Aorta (tissue), 5 donors: ENCODE measurements at regions not wholly inside any gene's neighbourhood (a gene's known extent, or its start where the extent isn't known, plus 50 kb on each side); places are given as distances from the start of the nearest gene placed in this dataset.

Source experiments
- ATAC-seq: fragments of 200-7000 bp; cut with Tn5 transposase; one replicate; pipeline ENCODE4 v1.9.1; 2022; ENCODE audit warnings: moderate library complexity; ENCODE audit not compliant: low FRiP score
- DNase-seq, 2 donors: peaks; one replicate each; pipeline ENCODE4 v3.0.0-alpha.2; 2020
- H3K27ac ChIP-seq, 2 donors: one replicate each; pipeline ENCODE4 v1.5.1; 2013; ENCODE audit warnings: low read length in 2 of 2, mild to moderate bottlenecking in 2 of 2, moderate library complexity in 2 of 2, control low read depth in 1 of 2, inconsistent platforms in 1 of 2, low read depth in 1 of 2
- H3K27me3 ChIP-seq, 2 donors: one replicate each; pipeline ENCODE4 v1.6.1; 2013; ENCODE audit warnings: control low read depth in 1 of 2, low read length in 1 of 2, mild to moderate bottlenecking in 1 of 2, moderate library complexity in 1 of 2; ENCODE audit not compliant: insufficient read depth in 2 of 2, control insufficient read depth in 1 of 2
- H3K36me3 ChIP-seq, 2 donors: one replicate each; pipeline ENCODE4 v1.6.1; 2013; ENCODE audit warnings: control low read depth in 1 of 2, low read length in 1 of 2, mild to moderate bottlenecking in 1 of 2; ENCODE audit not compliant: insufficient read depth in 2 of 2, control insufficient read depth in 1 of 2
- H3K4me1 ChIP-seq, 2 donors: one replicate each; pipeline ENCODE4 v1.6.1; 2013; ENCODE audit warnings: low read length in 2 of 2, control low read depth in 1 of 2, mild to moderate bottlenecking in 1 of 2, moderate library complexity in 1 of 2; ENCODE audit not compliant: insufficient read depth in 2 of 2, control insufficient read depth in 1 of 2
- H3K4me3 ChIP-seq, 2 donors: one replicate each; pipeline ENCODE4 v1.5.1; 2013; ENCODE audit warnings: low read length in 2 of 2, control low read depth in 1 of 2, mild to moderate bottlenecking in 1 of 2
- H3K9me3 ChIP-seq: one replicate; pipeline ENCODE4 v1.6.1; 2013; ENCODE audit warnings: mild to moderate bottlenecking, low read length; ENCODE audit not compliant: control insufficient read depth
- WGBS, 2 donors: extraction: QIAGEN DNeasy Blood & Tissue Kit; methylation state at CpG; one replicate each; pipeline ENCODE4 v1.1.7; 2013; 5-methylcytosine and 5-hydroxymethylcytosine counted together
- intact Hi-C, 2 donors: fragments of 100-400 bp; cut with DNase I; formaldehyde crosslinking; loops; one replicate each; pipeline versions ENCODE4 v1.14.2 to v1.15.0; 2022
- donor health status: healthy with polysubstance abuse.
- donor health status: Bipolar disorder and iron deficiency.
- donor health status: DM: no; HTN: no; CAD: no.
- donor health status: DM: no; HTN: no; CAD: no.
- donor health status: DM: yes; HTN: yes; CAD: no.

DNA sequence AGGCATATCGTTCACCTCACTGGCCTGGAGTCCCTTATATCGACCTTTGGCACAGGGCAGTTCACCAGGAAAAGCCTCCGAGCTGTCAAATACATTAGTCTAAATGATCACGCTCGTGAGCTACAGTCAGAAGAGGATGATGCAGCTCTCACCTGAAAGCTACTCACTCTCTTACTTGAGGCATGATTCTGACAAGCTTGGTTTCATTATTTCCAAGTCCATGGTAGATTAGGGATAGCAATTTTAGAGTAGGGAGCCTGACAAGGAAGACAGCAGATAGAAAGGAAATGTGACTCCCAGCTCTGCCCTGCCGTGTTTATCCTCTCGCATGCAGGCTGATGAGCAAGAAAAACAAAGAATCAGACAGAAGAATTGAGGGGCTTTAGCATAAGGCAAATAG, 98.0 kb upstream of the MAP1B start:
- no peaks in the 10 kb centered on the region for H3K27me3 ChIP-seq
- no peak for DNase-seq
- intact Hi-C loops: no loop called here
- ATAC-seq: no peak
- no peak overlapping the region for H3K27ac ChIP-seq
- 76 to 78% methylated on average over 7 of the region's 7 CpGs for WGBS, 2 donors
- H3K4me1 ChIP-seq: no peaks in the 10 kb centered on the region
- no peaks in the 10 kb centered on the region for H3K36me3 ChIP-seq
- H3K4me3 ChIP-seq: no peak overlapping the region
- H3K9me3 ChIP-seq: no peaks in the 10 kb centered on the region

DNA sequence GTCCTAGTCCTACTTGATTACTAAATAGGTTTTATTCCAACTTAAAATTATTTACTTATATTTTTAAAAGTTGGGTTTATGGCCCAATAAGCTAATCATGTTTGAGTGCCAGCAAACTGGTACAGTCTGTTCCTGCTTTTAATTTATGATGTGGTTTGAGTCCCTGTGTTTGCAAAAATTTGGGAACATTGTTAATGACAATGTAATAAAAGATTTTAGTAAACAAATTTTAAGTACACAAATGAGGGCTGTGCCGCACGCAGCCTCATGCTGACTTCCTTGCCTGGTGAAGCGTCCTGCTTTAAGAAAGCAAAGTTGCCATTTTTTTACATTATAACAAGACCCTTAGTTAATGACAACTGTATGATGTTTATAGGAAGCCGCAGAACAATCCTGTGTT, 96.8 kb upstream of the MAP1B start:
- no peak for DNase-seq
- Histone ChIP-seq H3K9me3 (no peaks in the 10 kb centered on the region), H3K4me1 (no peaks in the 10 kb centered on the region), H3K36me3 (no peaks in the 10 kb centered on the region), H3K4me3 (no peak overlapping the region), H3K27ac (no peak overlapping the region), H3K27me3 (no peaks in the 10 kb centered on the region)
- 94 to 99% methylated on average over 4 of the region's 4 CpGs for WGBS, 2 donors
- intact Hi-C loops: loop anchor here in 1 of 2 donors (10.0 kb wide), 1 partner anchor 304 kb away; no protein-coding TSS in a partner anchor
- ATAC-seq: no peak

DNA sequence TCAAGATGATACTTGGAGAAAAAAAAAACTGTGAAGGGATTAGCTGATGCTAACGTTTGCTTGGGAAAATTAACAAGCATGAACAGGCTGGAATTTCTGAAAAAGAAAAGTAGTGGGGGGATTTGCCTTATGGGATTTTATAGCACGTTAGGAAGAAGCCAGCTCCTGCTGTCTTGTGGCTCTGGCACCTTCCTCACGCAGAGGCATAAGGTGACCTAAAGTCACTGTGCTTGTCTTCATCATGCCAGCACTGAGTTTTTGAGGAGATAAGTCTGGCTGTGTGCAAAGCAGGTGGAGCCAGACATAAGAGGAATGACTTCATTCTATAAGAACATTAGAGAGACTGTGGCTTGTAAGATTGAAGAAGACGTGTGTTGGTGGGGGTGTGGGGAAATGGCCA, 94.4 kb upstream of the MAP1B start:
- Histone ChIP-seq H3K27me3 (no peaks in the 10 kb centered on the region), H3K9me3 (no peaks in the 10 kb centered on the region), H3K4me1 (no peaks in the 10 kb centered on the region), H3K27ac (no peak overlapping the region), H3K4me3 (no peak overlapping the region), H3K36me3 (no peaks in the 10 kb centered on the region)
- intact Hi-C loops: loop anchor here in 1 of 2 donors (10.0 kb wide), 1 partner anchor 302 kb away; no protein-coding TSS in a partner anchor
- DNase-seq: no peak
- ATAC-seq: no peak
- 68 to 72% methylated on average over 4 of the region's 4 CpGs for WGBS, 2 donors

GRCh38 chr5:72013766-72014624, 93.3 kb upstream of the MAP1B start:
- Histone ChIP-seq H3K4me3 (no peak overlapping the region), H3K4me1 (no peaks in the 10 kb centered on the region), H3K27ac (no peak overlapping the region), H3K27me3 (no peaks in the 10 kb centered on the region), H3K36me3 (no peaks in the 10 kb centered on the region), H3K9me3 (no peaks in the 10 kb centered on the region)
- intact Hi-C loops: loop anchor here in 1 of 2 donors (10.0 kb wide), 1 partner anchor 301 kb away; no protein-coding TSS in a partner anchor
- no peak for DNase-seq
- ATAC-seq: no peak
- WGBS, 2 donors: 51 to 52% methylated on average over 10 of the region's 10 CpGs

- no peaks in the 10 kb centered on the region for H3K27me3 ChIP-seq
- H3K4me1 ChIP-seq: no peaks in the 10 kb centered on the region
- ATAC-seq (no peak), DNase-seq (peak in 1 of 2 donors; percentile 68)
- no peaks in the 10 kb centered on the region for H3K36me3 ChIP-seq
- H3K27ac ChIP-seq: no peak overlapping the region
- H3K4me3 ChIP-seq: no peak overlapping the region
- H3K9me3 ChIP-seq: no peaks in the 10 kb centered on the region
- WGBS, 2 donors: 44 to 55% methylated on average over 7 of the region's 7 CpGs
- intact Hi-C loops: loop anchor here (5.0 to 10.0 kb wide), 3 partner anchors 78 to 300 kb away; no protein-coding TSS in a partner anchor
Measured at GRCh38 chr5:72015103-72015548, 92.1 kb upstream of the MAP1B start.

- no peaks in the 10 kb centered on the region for H3K36me3 ChIP-seq
- intact Hi-C loops: loop anchor here (5.0 to 10.0 kb wide), 3 partner anchors 81 to 297 kb away; no protein-coding TSS in a partner anchor
Measured at GRCh38 chr5:72018143-72018803, 89.0 kb upstream of the MAP1B start.

DNA sequence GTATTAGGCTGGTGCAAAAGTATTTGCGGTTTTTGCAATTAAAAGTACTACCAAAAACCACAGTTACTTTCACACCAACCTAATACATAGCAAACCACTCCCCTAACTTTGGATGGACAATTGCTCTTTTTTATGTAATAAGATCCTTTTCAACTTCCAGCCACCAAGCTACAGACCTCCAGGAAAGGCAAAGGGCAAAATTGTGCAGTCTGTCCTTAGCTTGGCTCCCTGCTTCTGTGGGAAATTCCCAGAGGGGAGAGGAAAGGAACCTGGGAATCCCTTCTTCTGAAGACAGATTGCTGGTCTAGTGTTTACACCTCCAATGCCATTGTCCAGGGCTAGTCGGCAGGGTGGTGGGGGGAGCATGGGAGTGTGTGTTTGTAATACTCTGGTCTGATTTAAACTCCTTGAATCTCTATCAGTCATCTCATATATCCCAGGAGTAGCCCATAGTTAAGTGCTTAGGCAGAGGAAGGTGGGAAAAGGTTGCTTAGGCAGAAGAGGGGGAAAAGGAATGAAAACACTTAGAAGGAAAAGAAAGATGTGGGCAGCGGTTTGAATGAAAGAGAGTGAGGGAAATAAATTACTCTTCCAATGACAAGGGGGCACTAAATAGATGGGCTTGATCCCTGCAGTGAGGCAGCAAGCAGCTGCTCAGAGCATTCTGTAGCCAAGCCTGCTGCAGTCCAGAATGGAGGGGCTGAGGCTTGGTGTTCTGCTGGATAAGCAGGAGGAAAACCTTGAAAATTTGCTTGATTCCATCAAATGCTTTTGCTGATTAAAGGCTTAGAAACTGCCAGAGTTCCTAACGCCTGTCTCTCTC, 86.9 kb upstream of the MAP1B start:
- no peaks in the 10 kb centered on the region for H3K36me3 ChIP-seq
- no peaks in the 10 kb centered on the region for H3K27me3 ChIP-seq
- no peak for DNase-seq
- no peak for ATAC-seq
- peaks cover 1% of the 10 kb centered on the region for H3K9me3 ChIP-seq
- intact Hi-C loops: no loop called here
- H3K27ac ChIP-seq: no peak overlapping the region
- H3K4me1 ChIP-seq: no peaks in the 10 kb centered on the region
- H3K4me3 ChIP-seq: no peak overlapping the region
- 67 to 68% methylated on average over 4 of the region's 4 CpGs for WGBS, 2 donors

More at GRCh38 chr5:72018143-72018803, 89.0 kb upstream of the MAP1B start:
- Histone ChIP-seq H3K9me3 (no peaks in the 10 kb centered on the region), H3K4me1 (no peaks in the 10 kb centered on the region), H3K27ac (no peak overlapping the region), H3K27me3 (no peaks in the 10 kb centered on the region), H3K4me3 (no peak overlapping the region)
- ATAC-seq (peak; percentile 56), DNase-seq (peak in 1 of 2 donors; percentile 59)
- WGBS, 2 donors: 48 to 50% methylated on average over 1 of the region's 1 CpG

DNA sequence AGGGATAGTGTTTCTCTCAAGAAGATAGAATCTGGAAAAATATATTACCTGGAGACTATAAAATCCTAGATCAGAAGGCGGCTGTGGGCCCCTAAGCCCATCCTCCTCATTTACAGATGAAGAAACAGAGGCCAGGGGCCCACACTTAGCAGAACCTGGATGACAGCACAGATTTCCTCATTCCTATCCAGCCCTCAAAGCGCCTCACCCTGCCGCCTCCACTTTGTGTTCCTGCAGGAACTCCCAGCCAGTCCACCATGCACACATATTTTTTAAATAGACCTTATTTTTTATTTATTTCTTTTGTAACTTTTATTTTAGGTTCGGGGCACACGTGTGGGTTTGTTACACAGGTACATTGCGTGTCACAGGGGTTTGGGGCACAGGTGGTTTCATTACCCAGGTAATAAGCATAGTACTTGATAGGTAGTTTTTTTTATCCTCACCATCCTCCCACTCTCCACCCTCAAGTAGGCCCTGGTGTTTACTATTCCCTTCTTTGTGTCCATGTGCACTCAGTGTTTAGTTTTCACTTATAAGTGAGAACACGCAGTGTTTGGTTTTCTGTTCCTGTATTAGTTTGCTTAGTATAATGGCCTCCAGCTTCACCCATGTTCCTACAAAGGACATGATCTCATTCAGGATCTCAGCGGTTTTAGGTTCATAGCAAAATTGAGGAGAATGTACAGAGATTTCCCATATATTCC, 85.5 kb upstream of the MAP1B start:
- H3K4me3 ChIP-seq: no peak overlapping the region
- 91 to 96% methylated on average over 8 of the region's 8 CpGs for WGBS, 2 donors
- no peak overlapping the region for H3K27ac ChIP-seq
- H3K4me1 ChIP-seq: no peaks in the 10 kb centered on the region
- peaks cover 1% of the 10 kb centered on the region for H3K9me3 ChIP-seq
- intact Hi-C loops: no loop called here
- ATAC-seq (no peak), DNase-seq (no peak)
- no peaks in the 10 kb centered on the region for H3K36me3 ChIP-seq
- H3K27me3 ChIP-seq: no peaks in the 10 kb centered on the region
